HG03103 (cell line): ENCODE measurements at regions not wholly inside any gene's neighbourhood (a gene's known extent, or its start where the extent isn't known, plus 50 kb on each side); places are given as distances from the start of the nearest gene placed in this dataset.
"Not testable (repeated sequence)": the region's sequence is repeated elsewhere in the genome, so short reads cannot be mapped to it uniquely, and the experiment has no call there.

Experiments
- ATAC-seq: cut with Tn5 transposase; IDR thresholded peaks from one replicate; pipeline ENCODE4 v1.9.1; 2021; ENCODE audit warnings: low read depth; ENCODE audit not compliant: unreplicated experiment

GRCh38 chr5:99369797-99370593, 441.2 kb upstream of the CHD1 start:
- no peak for ATAC-seq

- no peak for ATAC-seq
Measured at GRCh38 chr5:99368726-99369125, 439.9 kb upstream of the CHD1 start.

- ATAC-seq, result no peak
Measured at GRCh38 chr5:99355881-99356280, 427.1 kb upstream of the CHD1 start.

GRCh38 chr5:99349787-99350186, 421.0 kb upstream of the CHD1 start:
- ATAC-seq, result no peak

- ATAC-seq, result no peak
Measured at GRCh38 chr5:99348597-99348996, 419.8 kb upstream of the CHD1 start.

GRCh38 chr5:99339758-99340157, 411.0 kb upstream of the CHD1 start:
- ATAC-seq, result not testable (repeated sequence)

GRCh38 chr5:99334936-99335335, 406.1 kb upstream of the CHD1 start:
- no peak for ATAC-seq

- no peak for ATAC-seq
Measured at GRCh38 chr5:99331061-99331460, 402.3 kb upstream of the CHD1 start.

GRCh38 chr5:99320436-99320835, 391.6 kb upstream of the CHD1 start:
- no peak for ATAC-seq

GRCh38 chr5:99317136-99317535, 388.3 kb upstream of the CHD1 start:
- no peak for ATAC-seq

GRCh38 chr5:99316484-99316883, 387.7 kb upstream of the CHD1 start:
- ATAC-seq, result no peak

GRCh38 chr5:99315413-99316183, 386.8 kb upstream of the CHD1 start:
- no peak for ATAC-seq

GRCh38 chr5:99314721-99315120, 385.9 kb upstream of the CHD1 start:
- no peak for ATAC-seq

GRCh38 chr5:99308131-99308530, 379.3 kb upstream of the CHD1 start:
- no peak for ATAC-seq

GRCh38 chr5:99305045-99305580, 376.3 kb upstream of the CHD1 start:
- no peak for ATAC-seq

- no peak for ATAC-seq
Measured at GRCh38 chr5:99285606-99286005, 356.8 kb upstream of the CHD1 start.

GRCh38 chr5:99275128-99275527, 346.3 kb upstream of the CHD1 start:
- no peak for ATAC-seq

GRCh38 chr5:99272576-99272975, 343.8 kb upstream of the CHD1 start:
- no peak for ATAC-seq

GRCh38 chr5:99258819-99259218, 330.0 kb upstream of the CHD1 start:
- no peak for ATAC-seq

- no peak for ATAC-seq
Measured at GRCh38 chr5:99248066-99248465, 319.3 kb upstream of the CHD1 start.

GRCh38 chr5:99247346-99247745, 318.5 kb upstream of the CHD1 start:
- no peak for ATAC-seq

GRCh38 chr5:99243111-99243510, 314.3 kb upstream of the CHD1 start:
- ATAC-seq, result no peak
